CD14-positive monocyte (primary cell): ENCODE measurements at regions not wholly inside any gene's neighbourhood (a gene's known extent, or its start where the extent isn't known, plus 50 kb on each side); places are given as distances from the start of the nearest gene placed in this dataset.

ENCODE experiments used
- DNase-seq, 3 donors: peaks; one replicate each; pipeline ENCODE4 v3.0.0-alpha.2; 2011 to 2022
- H2AFZ ChIP-seq: 2 replicates; pipeline ENCODE4 v1.6.0; 2012; ENCODE audit warnings: mild to moderate bottlenecking, low read depth, low read length, inconsistent platforms; ENCODE audit not compliant: insufficient read depth, poor library complexity, severe bottlenecking
- H3K27ac ChIP-seq, 2 donors: 1 replicate in 1 of 2; 2 replicates in 1 of 2; pipeline ENCODE4 v1.5.1; 2012 to 2013; ENCODE audit warnings: low read length in 2 of 2, control low read depth in 1 of 2, inconsistent platforms in 1 of 2, low read depth in 1 of 2, mild to moderate bottlenecking in 1 of 2
- H3K27me3 ChIP-seq, 2 donors: one replicate each; pipeline versions ENCODE4 v1.6.0 to v1.6.1; 2011 to 2013; ENCODE audit warnings: low read length in 2 of 2; ENCODE audit not compliant: control insufficient read depth in 2 of 2, insufficient read depth in 2 of 2
- H3K36me3 ChIP-seq, 2 donors: replicated peaks in 1 of 2; 1 replicate in 1 of 2; 2 replicates in 1 of 2; pipeline versions ENCODE4 v1.5.1 to v1.6.1; 2012 to 2013; ENCODE audit warnings: low read length in 2 of 2, control low read depth in 1 of 2, inconsistent platforms in 1 of 2, mild to moderate bottlenecking in 1 of 2; ENCODE audit not compliant: insufficient read depth in 2 of 2, control insufficient read depth in 1 of 2
- H3K4me1 ChIP-seq, 2 donors: 1 replicate in 1 of 2; 2 replicates in 1 of 2; pipeline versions ENCODE4 v1.5.1 to v1.6.1; 2012 to 2013; ENCODE audit warnings: low read length in 2 of 2, control low read depth in 1 of 2, inconsistent platforms in 1 of 2, mild to moderate bottlenecking in 1 of 2, moderate library complexity in 1 of 2; ENCODE audit not compliant: insufficient read depth in 2 of 2, control insufficient read depth in 1 of 2
- H3K4me2 ChIP-seq: replicated peaks from 2 replicates; pipeline ENCODE3; 2012; ENCODE audit warnings: low read length, moderate library complexity, mild to moderate bottlenecking; ENCODE audit not compliant: poor library complexity, severe bottlenecking; ENCODE audit errors: extremely low read depth
- H3K4me3 ChIP-seq, 3 experiments: fragments of 200-600 bp in 1 of 3; sonication (generic) in 1 of 3; replicated peaks in 1 of 3; 1 replicate in 2 of 3; 2 replicates in 1 of 3; pipeline ENCODE4 v1.5.1; 2011 to 2013; ENCODE audit warnings: low read length in 3 of 3, mild to moderate bottlenecking in 3 of 3, control low read depth in 2 of 3, low read depth in 2 of 3, inconsistent platforms in 1 of 3, moderate library complexity in 1 of 3
- H3K79me2 ChIP-seq: 2 replicates; pipeline ENCODE4 v1.6.0; 2012; ENCODE audit warnings: mild to moderate bottlenecking, control low read depth, inconsistent platforms, low read length, moderate library complexity; ENCODE audit not compliant: insufficient read depth
- H3K9ac ChIP-seq: 2 replicates; pipeline ENCODE4 v1.6.0; 2017; ENCODE audit warnings: low read length, mild to moderate bottlenecking; ENCODE audit not compliant: insufficient read depth, poor library complexity, severe bottlenecking
- H3K9me3 ChIP-seq, 2 donors: replicated peaks in 1 of 2; 1 replicate in 1 of 2; 2 replicates in 1 of 2; pipeline versions ENCODE4 v1.5.1 to v1.6.1; 2012 to 2013; ENCODE audit warnings: low read length in 2 of 2, control low read depth in 1 of 2; ENCODE audit not compliant: control insufficient read depth in 1 of 2, insufficient read depth in 1 of 2
- H4K20me1 ChIP-seq: 2 replicates; pipeline ENCODE4 v1.6.0; 2012; ENCODE audit warnings: mild to moderate bottlenecking, low read length, control low read depth, moderate library complexity; ENCODE audit not compliant: insufficient read depth
- H3K27ac Mint-ChIP-seq, 7 donors: one replicate each; pipeline ENCODE4 v1.8.0; 2020; ENCODE audit warnings: mild to moderate bottlenecking in 7 of 7, mixed read lengths in 7 of 7, moderate library complexity in 6 of 7, inconsistent platforms in 2 of 7
- H3K27me3 Mint-ChIP-seq, 3 donors: one replicate each; pipeline ENCODE4 v1.8.0; 2021 to 2022; ENCODE audit warnings: low read depth in 3 of 3, mild to moderate bottlenecking in 3 of 3, mixed read lengths in 3 of 3, moderate library complexity in 3 of 3, inconsistent platforms in 1 of 3
- H3K36me3 Mint-ChIP-seq, 2 donors: one replicate each; pipeline ENCODE4 v1.8.0; 2020; ENCODE audit warnings: mixed read lengths in 2 of 2, inconsistent platforms in 1 of 2, mild to moderate bottlenecking in 1 of 2
- H3K4me1 Mint-ChIP-seq: one replicate; pipeline ENCODE4 v1.8.0; 2020; ENCODE audit warnings: mild to moderate bottlenecking, mixed read lengths
- H3K4me3 Mint-ChIP-seq, 2 donors: one replicate each; pipeline ENCODE4 v1.8.0; 2020; ENCODE audit warnings: mild to moderate bottlenecking in 2 of 2, mixed read lengths in 2 of 2, moderate library complexity in 1 of 2
- H3K9me3 Mint-ChIP-seq, 7 donors: one replicate each; pipeline ENCODE4 v1.8.0; 2020 to 2022; ENCODE audit warnings: mixed read lengths in 7 of 7, mild to moderate bottlenecking in 6 of 7, moderate library complexity in 6 of 7, inconsistent platforms in 2 of 7
- CTCF ChIP-seq: fragments of 200-600 bp; IDR thresholded peaks from one replicate; pipeline ENCODE4 v1.8.0; 2022; ENCODE audit warnings: antibody characterized with exemption, mild to moderate bottlenecking
- WGBS: methylation state at CpG from one replicate; pipeline ENCODE4 v1.1.5; 2013; ENCODE audit warnings: missing lambda C conversion rate; ENCODE audit not compliant: insufficient coverage; 5-methylcytosine and 5-hydroxymethylcytosine counted together
- intact Hi-C, 2 donors: fragments of 100-400 bp; cut with micrococcal nuclease; formaldehyde crosslinking; loops; one replicate each; pipeline versions ENCODE4 v1.15.0 to v1.15.1; 2023

GRCh38 chr6:86142326-86142725, 499.6 kb upstream of the SYNCRIP start:
- no peak for TF ChIP-seq CTCF
- no peak overlapping the region for H3K4me2 ChIP-seq
- no peak overlapping the region for H3K9ac ChIP-seq
- no peaks in the 10 kb centered on the region for H3K27me3 ChIP-seq
- H3K36me3 ChIP-seq: no peaks in the 10 kb centered on the region
- 68% methylated on average over 2 of the region's 2 CpGs for WGBS
- Mint-ChIP-seq H3K9me3 (peaks cover 0 to 9% (median 2%) of the 10 kb centered on the region in 7 donors), H3K4me3 (no peak overlapping the region), H3K4me1 (no peaks in the 10 kb centered on the region), H3K27ac (no peak overlapping the region), H3K27me3 (no peaks in the 10 kb centered on the region), H3K36me3 (no peaks in the 10 kb centered on the region)
- H2AFZ ChIP-seq: no peak overlapping the region
- no peak overlapping the region for H3K4me3 ChIP-seq
- DNase-seq: no peak
- intact Hi-C loops: no loop called here
- no peaks in the 10 kb centered on the region for H4K20me1 ChIP-seq
- H3K79me2 ChIP-seq: no peaks in the 10 kb centered on the region
- peaks cover 6 to 10% of the 10 kb centered on the region in 2 donors for H3K9me3 ChIP-seq
- H3K4me1 ChIP-seq: no peaks in the 10 kb centered on the region
- H3K27ac ChIP-seq: no peak overlapping the region

GRCh38 chr6:86128130-86128814, 485.6 kb upstream of the SYNCRIP start:
- Mint-ChIP-seq H3K4me3 (no peak overlapping the region), H3K4me1 (no peaks in the 10 kb centered on the region), H3K36me3 (no peaks in the 10 kb centered on the region), H3K9me3 (peaks cover 1 to 20% (median 11%) of the 10 kb centered on the region in 7 donors), H3K27ac (no peak overlapping the region), H3K27me3 (peaks cover 0 to 2% (median 0%) of the 10 kb centered on the region in 3 donors)
- Histone ChIP-seq H3K4me3 (no peak overlapping the region), H4K20me1 (no peaks in the 10 kb centered on the region), H3K9ac (no peak overlapping the region), H2AFZ (no peak overlapping the region), H3K4me1 (no peaks in the 10 kb centered on the region), H3K79me2 (no peaks in the 10 kb centered on the region), H3K27ac (no peak overlapping the region), H3K9me3 (peaks cover 11 to 12% of the 10 kb centered on the region in 2 donors), H3K36me3 (no peaks in the 10 kb centered on the region), H3K27me3 (no peaks in the 10 kb centered on the region), H3K4me2 (no peak overlapping the region)
- no peak for TF ChIP-seq CTCF
- WGBS: 87% methylated on average over 3 of the region's 7 CpGs
- no peak for DNase-seq
- intact Hi-C loops: no loop called here
